Lung (tissue), 11 donors: ENCODE measurements at regions not wholly inside any gene's neighbourhood (a gene's known extent, or its start where the extent isn't known, plus 50 kb on each side); places are given as distances from the start of the nearest gene placed in this dataset.

Experiments used
- ATAC-seq: fragments of 200-7000 bp; cut with Tn5 transposase; one replicate; pipeline ENCODE4 v1.9.1; 2020; ENCODE audit warnings: moderate number of reproducible peaks; ENCODE audit not compliant: insufficient read depth, low FRiP score
- DNase-seq, 3 donors: peaks; one replicate each; pipeline ENCODE4 v3.0.0-alpha.2; 2013 to 2017
- H3K27ac ChIP-seq, 2 donors: one replicate each; pipeline ENCODE4 v1.5.1; 2013; ENCODE audit warnings: mild to moderate bottlenecking in 2 of 2, moderate library complexity in 2 of 2, control low read depth in 1 of 2, inconsistent platforms in 1 of 2, low read depth in 1 of 2, low read length in 1 of 2
- H3K27me3 ChIP-seq, 3 donors: one replicate each; pipeline ENCODE4 v1.5.1; 2013; ENCODE audit warnings: low read length in 2 of 3; ENCODE audit not compliant: control insufficient read depth in 3 of 3, insufficient read depth in 3 of 3
- H3K36me3 ChIP-seq, 4 donors: one replicate each; pipeline ENCODE4 v1.5.1; 2013; ENCODE audit warnings: low read length in 4 of 4, mild to moderate bottlenecking in 1 of 4, moderate library complexity in 1 of 4; ENCODE audit not compliant: control insufficient read depth in 4 of 4, insufficient read depth in 4 of 4
- H3K4me1 ChIP-seq, 5 donors: one replicate each; pipeline ENCODE4 v1.5.1; 2013; ENCODE audit warnings: low read length in 5 of 5, mild to moderate bottlenecking in 2 of 5, moderate library complexity in 1 of 5; ENCODE audit not compliant: control insufficient read depth in 5 of 5, insufficient read depth in 5 of 5
- H3K4me3 ChIP-seq: one replicate; pipeline ENCODE4 v1.5.1; 2013; ENCODE audit warnings: mild to moderate bottlenecking, control low read depth, moderate library complexity
- H3K9ac ChIP-seq, 2 donors: one replicate each; pipeline ENCODE4 v1.5.1; 2013; ENCODE audit warnings: low read length in 2 of 2, control low read depth in 1 of 2; ENCODE audit not compliant: insufficient read depth in 1 of 2
- H3K9me3 ChIP-seq, 4 donors: one replicate each; pipeline ENCODE4 v1.5.1; 2013; ENCODE audit warnings: low read length in 3 of 4, mild to moderate bottlenecking in 1 of 4, moderate library complexity in 1 of 4; ENCODE audit not compliant: control insufficient read depth in 4 of 4, insufficient read depth in 3 of 4
- WGBS, 2 donors: extraction: QIAGEN DNeasy Blood & Tissue Kit; methylation state at CpG; one replicate each; pipeline ENCODE4 v1.1.7; 2013; 5-methylcytosine and 5-hydroxymethylcytosine counted together
- TF ChIP-seq, protein P1 (sequence below): IDR thresholded peaks from 2 replicates; pipeline ENCODE4 v1.5.1; 2012; ENCODE audit warnings: mild to moderate bottlenecking; ENCODE audit errors: control extremely low read depth, extremely low read depth
- donor health status: control.
- donor health status: control.
- donor health status: Bipolar disorder and iron deficiency.
- donor health status: healthy.
- donor health status: DM: yes; HTN: yes; CAD: no.

DNA sequence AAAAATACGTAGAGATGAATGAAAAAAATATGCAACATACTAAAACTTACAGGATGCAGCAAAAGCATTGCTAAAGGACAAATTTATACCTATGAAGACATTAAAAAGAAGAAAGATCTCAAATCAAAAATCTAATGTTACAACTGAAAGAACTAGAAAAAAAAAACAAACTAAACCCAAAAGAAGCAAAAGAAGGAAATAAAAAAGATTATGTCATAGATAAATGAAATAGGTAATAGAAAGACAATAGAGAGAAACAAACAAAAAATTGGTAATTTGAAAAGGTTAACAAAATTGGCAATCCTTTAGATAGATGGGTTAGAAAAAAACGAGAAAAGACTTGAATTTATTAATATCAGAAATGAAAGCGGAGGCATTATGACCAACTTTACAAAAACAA is 1000.2 kb downstream of the TLE4 start:
- DNase-seq (no peak), ATAC-seq (no peak)
- 75 to 83% methylated on average over 3 of the region's 3 CpGs for WGBS, 2 donors
- Histone ChIP-seq H3K4me1 (no peaks in the 10 kb centered on the region), H3K36me3 (no peaks in the 10 kb centered on the region), H3K4me3 (no peak overlapping the region), H3K9me3 (peaks cover 0 to 6% (median 2%) of the 10 kb centered on the region in 4 donors), H3K27me3 (no peaks in the 10 kb centered on the region), H3K27ac (no peak overlapping the region), H3K9ac (no peak overlapping the region)
- TF ChIP-seq, protein P1, sequence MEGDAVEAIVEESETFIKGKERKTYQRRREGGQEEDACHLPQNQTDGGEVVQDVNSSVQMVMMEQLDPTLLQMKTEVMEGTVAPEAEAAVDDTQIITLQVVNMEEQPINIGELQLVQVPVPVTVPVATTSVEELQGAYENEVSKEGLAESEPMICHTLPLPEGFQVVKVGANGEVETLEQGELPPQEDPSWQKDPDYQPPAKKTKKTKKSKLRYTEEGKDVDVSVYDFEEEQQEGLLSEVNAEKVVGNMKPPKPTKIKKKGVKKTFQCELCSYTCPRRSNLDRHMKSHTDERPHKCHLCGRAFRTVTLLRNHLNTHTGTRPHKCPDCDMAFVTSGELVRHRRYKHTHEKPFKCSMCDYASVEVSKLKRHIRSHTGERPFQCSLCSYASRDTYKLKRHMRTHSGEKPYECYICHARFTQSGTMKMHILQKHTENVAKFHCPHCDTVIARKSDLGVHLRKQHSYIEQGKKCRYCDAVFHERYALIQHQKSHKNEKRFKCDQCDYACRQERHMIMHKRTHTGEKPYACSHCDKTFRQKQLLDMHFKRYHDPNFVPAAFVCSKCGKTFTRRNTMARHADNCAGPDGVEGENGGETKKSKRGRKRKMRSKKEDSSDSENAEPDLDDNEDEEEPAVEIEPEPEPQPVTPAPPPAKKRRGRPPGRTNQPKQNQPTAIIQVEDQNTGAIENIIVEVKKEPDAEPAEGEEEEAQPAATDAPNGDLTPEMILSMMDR = no peak

DNA sequence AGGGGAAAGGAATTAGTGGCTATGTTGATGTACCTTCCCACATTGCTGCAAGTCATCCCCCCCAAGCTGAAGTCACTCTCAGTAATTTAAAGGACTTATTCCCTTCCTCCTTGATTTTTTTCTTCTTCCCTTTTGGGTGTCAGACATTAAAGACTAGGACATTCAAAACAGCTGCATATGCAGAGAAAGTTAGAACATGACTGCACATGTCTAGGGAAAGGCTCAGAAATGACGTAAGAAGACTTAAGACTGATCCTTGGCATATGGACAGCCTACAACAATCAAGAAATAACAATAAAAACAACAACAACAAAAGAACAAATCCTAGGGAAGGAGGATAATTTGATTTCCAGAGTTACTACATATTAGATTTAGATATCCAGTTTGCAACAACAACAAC is 997.5 kb downstream of the TLE4 start:
- Histone ChIP-seq H3K9ac (no peak overlapping the region), H3K4me3 (no peak overlapping the region), H3K27me3 (no peaks in the 10 kb centered on the region), H3K36me3 (no peaks in the 10 kb centered on the region), H3K27ac (no peak overlapping the region), H3K9me3 (peaks cover 0 to 6% (median 2%) of the 10 kb centered on the region in 4 donors), H3K4me1 (no peaks in the 10 kb centered on the region)
- WGBS, 2 donors = 47 to 86% methylated on average over 1 of the region's 1 CpG
- no peak for ATAC-seq
- DNase-seq = no peak
- TF ChIP-seq, protein P1 = no peak

DNA sequence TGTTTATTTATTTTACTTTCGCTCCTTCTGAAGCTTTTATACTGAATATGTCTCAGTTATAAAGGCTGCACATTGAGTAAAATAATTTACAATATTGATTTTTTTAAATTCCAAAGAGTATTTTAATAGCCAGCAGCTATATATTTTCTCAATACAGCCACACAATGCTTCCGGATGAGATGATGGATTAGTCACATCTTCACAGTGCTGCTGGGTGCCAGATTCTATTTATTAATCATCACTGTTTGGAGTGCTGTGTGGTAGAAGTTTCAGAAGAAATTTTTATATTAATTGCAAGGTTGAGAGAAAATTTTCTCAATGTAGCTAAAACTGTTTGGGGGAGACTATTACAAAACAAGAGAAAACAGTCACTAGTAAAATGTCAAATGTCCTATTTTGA is 989.8 kb downstream of the TLE4 start:
- WGBS, 2 donors = 83 to 87% methylated on average over 2 of the region's 2 CpGs

DNA sequence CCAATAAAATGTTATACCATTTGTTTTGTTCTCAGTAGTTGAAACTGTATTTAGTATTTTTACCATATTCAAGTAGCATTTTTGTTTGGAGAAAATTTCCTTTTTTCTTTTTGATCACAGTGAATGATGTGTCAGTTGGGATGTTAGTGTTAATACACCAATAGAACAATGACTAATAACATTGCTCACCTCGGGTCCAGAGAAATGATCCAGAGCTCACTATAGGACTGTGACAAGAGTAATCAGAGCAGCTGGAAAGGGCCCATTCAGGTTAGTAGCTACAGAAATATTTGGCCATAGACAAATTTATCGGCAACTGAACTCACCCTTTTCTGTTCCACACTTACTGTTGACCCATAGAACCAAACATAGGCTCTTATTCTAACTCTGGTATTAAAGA is 989.2 kb downstream of the TLE4 start:
- WGBS, 2 donors = 79 to 90% methylated on average over 2 of the region's 2 CpGs
- Histone ChIP-seq H3K4me1 (no peaks in the 10 kb centered on the region), H3K36me3 (no peaks in the 10 kb centered on the region), H3K9ac (no peak overlapping the region), H3K9me3 (no peaks in the 10 kb centered on the region), H3K27ac (no peak overlapping the region), H3K4me3 (no peak overlapping the region), H3K27me3 (no peaks in the 10 kb centered on the region)
- TF ChIP-seq, protein P1 = no peak
- ATAC-seq = no peak
- no peak for DNase-seq

More for the DNA sequence above, 989.8 kb downstream of the TLE4 start:
- ATAC-seq (no peak), DNase-seq (no peak)
- H3K36me3 ChIP-seq = no peaks in the 10 kb centered on the region
- H3K27me3 ChIP-seq = no peaks in the 10 kb centered on the region
- H3K4me1 ChIP-seq = no peaks in the 10 kb centered on the region
- no peak overlapping the region for H3K9ac ChIP-seq
- no peak overlapping the region for H3K27ac ChIP-seq
- TF ChIP-seq, protein P1 = no peak
- no peaks in the 10 kb centered on the region for H3K9me3 ChIP-seq
- H3K4me3 ChIP-seq = no peak overlapping the region
